Ishikawa (cell line): ENCODE measurements at regions not wholly inside any gene's neighbourhood (a gene's known extent, or its start where the extent isn't known, plus 50 kb on each side); places are given as distances from the start of the nearest gene placed in this dataset.

Source experiments
- EGR1 ChIP-seq: IDR thresholded peaks from 2 replicates; pipeline ENCODE4 v1.6.1; 2012
- EP300 ChIP-seq: IDR thresholded peaks from 2 replicates; pipeline ENCODE4 v1.6.1; 2012; ENCODE audit warnings: borderline replicate concordance
- FOXM1 ChIP-seq: IDR thresholded peaks from 2 replicates; pipeline ENCODE4 v1.6.1; 2012; ENCODE audit warnings: low read depth, borderline replicate concordance
- TAF1 ChIP-seq: IDR thresholded peaks from 2 replicates; pipeline ENCODE4 v1.6.1; 2012; ENCODE audit warnings: low read depth, mild to moderate bottlenecking
- YY1 ChIP-seq: IDR thresholded peaks from 2 replicates; pipeline ENCODE4 v1.6.1; 2012; ENCODE audit warnings: low read depth
- TF ChIP-seq, protein P1 (sequence below): IDR thresholded peaks from 2 replicates; pipeline ENCODE4 v1.6.1; 2012; ENCODE audit warnings: low read depth, mild to moderate bottlenecking

GRCh38 chr16:26521626-26522025 lies 545.1 kb upstream of the C16orf82 start:
- TF ChIP-seq, protein P1, sequence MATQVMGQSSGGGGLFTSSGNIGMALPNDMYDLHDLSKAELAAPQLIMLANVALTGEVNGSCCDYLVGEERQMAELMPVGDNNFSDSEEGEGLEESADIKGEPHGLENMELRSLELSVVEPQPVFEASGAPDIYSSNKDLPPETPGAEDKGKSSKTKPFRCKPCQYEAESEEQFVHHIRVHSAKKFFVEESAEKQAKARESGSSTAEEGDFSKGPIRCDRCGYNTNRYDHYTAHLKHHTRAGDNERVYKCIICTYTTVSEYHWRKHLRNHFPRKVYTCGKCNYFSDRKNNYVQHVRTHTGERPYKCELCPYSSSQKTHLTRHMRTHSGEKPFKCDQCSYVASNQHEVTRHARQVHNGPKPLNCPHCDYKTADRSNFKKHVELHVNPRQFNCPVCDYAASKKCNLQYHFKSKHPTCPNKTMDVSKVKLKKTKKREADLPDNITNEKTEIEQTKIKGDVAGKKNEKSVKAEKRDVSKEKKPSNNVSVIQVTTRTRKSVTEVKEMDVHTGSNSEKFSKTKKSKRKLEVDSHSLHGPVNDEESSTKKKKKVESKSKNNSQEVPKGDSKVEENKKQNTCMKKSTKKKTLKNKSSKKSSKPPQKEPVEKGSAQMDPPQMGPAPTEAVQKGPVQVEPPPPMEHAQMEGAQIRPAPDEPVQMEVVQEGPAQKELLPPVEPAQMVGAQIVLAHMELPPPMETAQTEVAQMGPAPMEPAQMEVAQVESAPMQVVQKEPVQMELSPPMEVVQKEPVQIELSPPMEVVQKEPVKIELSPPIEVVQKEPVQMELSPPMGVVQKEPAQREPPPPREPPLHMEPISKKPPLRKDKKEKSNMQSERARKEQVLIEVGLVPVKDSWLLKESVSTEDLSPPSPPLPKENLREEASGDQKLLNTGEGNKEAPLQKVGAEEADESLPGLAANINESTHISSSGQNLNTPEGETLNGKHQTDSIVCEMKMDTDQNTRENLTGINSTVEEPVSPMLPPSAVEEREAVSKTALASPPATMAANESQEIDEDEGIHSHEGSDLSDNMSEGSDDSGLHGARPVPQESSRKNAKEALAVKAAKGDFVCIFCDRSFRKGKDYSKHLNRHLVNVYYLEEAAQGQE, result no peak
- TF ChIP-seq FOXM1, result no peak
- no peak for TF ChIP-seq EGR1
- TF ChIP-seq YY1, result no peak
- TF ChIP-seq TAF1, result no peak
- no peak for TF ChIP-seq EP300
